Activated CD4-positive, alpha-beta T cell treated with anti-CD3 and anti-CD28 coated beads, Interleukin-2, amount 50 U/mL, for 24 hours (primary cell): ENCODE measurements at regions not wholly inside any gene's neighbourhood (a gene's known extent, or its start where the extent isn't known, plus 50 kb on each side); places are given as distances from the start of the nearest gene placed in this dataset.

Experiments
- DNase-seq, 2 donors: peaks; one replicate each; pipeline ENCODE4 v3.0.0-alpha.2; 2020; ENCODE audit warnings: low read depth in 1 of 2, low spot score in 1 of 2

DNA sequence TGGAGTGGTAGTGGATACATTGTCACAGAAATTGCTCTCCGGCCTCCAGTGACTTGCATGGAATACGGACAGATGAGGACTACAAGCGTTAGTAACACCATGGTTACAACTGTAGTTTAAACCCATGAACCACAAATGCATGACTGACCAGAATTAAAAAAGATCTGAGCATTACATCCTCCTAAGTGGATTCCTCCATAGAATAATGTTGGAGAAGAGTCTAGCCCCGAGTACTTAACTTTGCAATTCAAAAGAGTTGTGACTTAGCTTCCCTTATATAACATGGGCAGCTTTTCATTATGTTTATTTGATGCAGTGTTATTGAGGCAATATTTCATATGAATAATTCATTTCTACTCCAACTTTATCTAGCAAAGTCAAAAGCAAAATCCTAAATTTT lies 457.2 kb upstream of the TMPO start:
- no peak for DNase-seq

DNA sequence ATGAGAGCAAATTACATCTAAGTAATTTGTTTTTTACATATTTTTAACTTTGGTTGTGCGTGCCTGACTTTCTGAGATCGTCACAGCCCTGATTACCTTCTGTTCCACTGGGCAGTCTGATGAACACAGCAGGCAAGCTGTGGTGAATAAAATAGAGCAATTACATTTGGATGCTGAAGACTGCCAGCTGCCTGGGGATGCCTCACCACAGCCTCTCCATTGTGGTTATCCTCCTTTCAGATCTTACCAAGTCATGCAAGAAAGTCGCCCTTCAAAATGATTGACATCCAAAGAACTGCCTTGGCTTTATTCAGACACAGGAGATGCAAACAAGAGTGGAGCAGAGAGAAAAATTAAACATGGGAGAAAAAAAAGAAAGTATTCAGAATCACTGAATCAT lies 456.6 kb upstream of the TMPO start:
- no peak for DNase-seq

DNA sequence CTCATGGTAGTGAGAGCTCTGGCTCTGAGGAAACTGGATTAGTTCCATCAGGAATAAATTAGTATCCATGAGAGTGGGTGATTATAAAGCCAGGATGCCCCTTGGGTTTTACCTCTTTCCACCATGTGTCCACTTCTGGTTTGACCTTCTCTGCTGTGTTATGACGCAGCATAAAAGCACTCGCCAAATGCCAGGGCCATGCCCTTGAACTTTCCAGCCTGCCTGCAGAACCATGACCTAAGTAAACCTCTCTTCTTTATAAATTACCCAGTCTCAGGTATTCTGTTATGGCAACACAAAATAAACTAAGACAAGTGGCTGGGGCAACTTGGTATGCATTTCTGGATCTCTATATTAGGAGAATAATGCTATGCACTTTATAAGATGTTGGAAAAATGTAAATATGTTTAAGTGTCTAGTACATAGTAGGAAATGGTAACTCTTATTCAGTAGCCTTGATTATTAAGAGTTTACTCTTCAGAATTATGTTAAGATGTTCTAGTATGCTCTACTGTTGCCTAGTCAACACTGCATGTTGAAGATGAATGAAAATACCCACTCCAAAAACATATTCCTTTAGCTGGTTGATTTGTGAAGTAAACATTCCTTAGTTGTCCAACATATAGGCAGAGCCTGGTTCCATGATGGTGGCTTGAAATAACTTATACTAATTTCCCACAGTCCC lies 455.6 kb upstream of the TMPO start:
- DNase-seq, result no peak

DNA sequence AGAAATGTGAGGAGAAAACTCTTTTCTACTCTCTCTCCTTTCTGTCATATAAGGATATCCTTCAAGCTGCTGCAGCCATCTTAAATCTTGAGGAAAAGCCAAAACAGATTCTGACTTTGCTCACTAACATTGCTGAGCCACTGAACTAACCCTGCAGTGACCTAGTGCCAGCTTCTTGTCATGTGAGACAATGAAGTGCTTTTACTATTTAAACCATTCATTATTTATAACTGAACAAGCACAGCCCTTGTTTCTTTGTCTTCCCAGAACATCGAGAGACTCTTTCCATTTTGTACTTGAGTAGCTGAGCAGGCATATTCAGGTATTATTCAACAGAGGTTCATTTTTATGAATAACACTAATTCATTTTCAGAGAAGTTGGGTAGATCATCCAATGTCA lies 455.0 kb upstream of the TMPO start:
- no peak for DNase-seq

DNA sequence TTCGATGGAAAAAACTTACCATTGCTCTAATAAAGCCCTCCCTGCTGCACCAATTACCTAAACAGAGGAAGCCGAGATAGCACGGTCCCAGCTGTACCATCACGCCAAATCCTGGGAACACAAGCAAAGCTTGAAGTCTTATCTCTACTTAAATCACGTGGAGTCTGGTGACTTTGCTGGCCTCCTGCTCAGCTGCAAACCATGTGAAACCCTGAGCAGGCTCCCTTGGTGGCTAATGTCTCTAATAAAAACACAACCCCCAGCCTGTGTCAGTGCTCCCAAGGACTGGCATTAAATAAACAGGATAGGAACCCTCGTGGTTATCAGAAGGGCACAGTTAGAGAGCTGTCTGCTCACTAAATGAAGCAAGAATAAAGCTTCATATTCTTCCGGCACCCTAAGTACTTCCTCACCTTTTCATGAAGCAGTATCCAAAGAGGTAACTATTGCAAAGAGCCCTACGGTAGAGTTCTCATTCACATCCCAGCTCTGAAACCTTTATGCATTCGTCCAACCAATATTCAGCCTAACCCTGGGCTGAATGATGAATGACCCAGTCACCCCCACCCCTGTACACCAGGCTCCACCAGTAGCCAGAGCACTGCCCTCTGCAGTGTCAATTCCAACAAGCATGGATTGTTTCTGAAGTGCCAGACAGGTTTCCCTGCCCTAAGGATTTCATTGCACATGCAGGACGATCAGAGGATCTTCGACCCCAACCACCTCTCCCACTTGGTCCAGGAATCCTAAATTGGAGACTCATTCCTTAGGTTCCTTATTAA lies 452.7 kb upstream of the TMPO start:
- DNase-seq, result no peak

DNA sequence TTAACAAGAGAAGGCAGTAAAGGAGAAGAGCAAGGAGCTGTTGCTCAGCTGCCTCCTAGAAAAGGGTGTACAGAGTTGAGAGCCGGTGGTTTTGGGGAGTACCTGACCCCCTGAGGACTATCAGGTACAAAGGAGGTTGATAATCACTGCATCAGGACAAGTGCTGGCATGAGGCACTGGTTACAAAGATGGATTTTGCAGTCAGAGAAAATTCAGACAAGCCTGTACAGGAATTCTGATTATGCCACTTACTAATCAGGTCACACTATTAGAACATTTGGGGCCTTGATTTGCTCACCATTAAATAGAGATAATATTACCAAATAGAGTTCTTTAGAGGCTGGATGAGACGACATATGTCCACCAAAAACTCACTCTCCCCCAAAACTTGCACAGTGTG lies 450.9 kb upstream of the TMPO start:
- no peak for DNase-seq

DNA sequence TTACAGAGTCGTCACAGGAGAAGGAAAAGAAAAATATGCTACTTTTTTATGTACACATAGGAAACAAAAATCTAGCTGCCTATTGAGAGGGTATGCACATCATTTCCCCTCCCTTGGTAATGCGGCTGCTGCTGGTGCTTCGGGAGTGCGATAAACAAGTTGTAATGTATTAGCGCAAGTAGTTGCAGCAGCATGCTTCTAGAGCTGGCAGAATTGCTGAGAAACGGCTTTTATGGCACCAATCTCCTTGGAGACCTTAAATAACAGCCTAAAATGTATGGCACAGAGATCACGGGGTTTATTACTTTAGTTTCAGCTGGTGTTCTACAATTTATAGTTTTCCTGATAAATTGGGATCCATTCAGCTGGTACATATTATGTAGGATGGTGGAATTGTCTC lies 447.6 kb upstream of the TMPO start:
- no peak for DNase-seq

DNA sequence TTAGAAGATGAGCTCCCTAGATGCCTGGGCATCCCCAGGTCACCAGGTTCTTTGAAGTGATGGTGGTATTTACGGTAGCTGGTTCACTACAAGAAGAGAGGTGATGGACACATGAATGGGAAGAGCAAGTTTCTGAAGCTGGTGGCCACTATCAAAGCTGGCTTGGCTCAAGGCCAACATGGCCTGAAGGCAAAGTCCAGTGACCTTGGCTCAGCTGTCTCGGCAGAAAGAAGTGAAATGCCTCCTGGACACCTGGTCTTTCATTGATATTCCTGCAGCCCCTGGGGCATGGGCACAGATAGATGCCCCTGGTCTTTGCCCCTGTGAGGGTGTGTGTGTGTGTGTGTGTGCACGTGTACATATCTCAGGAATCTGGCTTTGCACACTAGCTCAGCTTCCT lies 441.8 kb upstream of the TMPO start:
- DNase-seq, result no peak

DNA sequence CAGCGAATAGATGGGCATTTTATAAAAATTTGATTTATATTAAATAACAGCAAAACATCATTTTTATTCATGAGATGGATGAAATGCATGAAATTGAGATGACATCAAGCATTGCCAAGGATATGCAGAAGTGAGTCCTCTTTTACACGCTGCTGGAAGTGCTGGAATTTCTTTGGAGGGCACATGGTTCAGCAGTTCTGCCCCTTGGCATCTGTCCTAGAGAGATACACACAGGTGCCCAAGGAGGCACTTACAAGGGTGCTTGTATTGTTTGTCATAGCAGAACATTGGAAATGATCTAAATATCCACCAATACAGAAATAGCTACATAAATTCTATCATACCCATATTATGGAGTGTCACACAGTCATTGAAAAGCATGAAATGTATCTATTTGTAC lies 441.1 kb upstream of the TMPO start:
- DNase-seq, result no peak

DNA sequence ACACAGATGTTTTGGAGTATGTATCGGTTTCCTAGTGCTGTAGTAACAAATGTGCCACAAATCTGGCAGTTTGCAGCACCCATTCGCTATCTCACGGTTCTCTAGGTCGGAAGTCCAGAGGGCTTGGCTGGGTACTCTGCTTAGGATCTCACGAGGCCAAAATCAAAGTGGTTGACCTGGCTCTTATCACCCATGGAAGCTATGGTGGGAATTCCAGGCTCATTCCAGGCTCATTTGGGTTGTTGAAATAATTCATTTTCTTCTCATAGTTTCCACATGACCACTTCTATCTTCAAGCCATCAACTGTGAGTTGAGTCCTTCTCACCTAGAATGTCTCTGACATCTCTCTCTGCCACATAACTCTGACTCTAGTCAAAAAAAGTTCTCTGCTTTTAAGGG lies 431.0 kb upstream of the TMPO start:
- DNase-seq, result no peak

DNA sequence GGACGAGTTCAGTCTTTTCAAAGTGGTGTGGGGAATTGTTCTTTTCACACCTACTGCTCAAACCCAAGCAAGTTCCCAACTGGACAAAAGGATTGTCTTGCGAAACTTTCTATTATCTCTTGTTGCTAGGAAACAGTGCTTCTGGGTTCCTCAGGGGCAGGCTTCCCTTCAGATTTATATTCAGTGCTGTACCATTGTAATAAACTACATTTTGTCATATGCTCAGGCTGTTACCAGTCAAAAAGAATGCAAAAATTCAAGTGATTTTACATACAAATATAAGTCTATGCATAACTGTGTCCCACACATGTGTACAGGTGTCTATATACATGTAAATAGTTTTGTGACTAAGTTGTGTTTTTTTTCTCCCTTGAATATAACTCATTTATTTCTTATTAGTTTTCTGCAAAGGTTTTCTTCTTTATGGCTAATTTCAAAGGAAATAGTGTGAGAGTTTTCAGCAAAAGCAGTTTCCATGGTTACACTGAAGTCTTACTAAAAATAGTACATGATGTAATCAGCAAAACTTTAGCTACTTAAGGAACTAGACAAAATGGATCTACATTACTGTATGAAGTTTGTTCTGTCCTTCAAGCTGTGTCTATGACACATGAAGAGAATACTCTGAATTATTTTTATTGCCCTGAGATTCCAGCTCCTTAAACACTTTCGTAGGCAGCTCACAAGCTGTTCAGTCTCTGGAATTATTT lies 430.2 kb upstream of the TMPO start:
- no peak for DNase-seq

DNA sequence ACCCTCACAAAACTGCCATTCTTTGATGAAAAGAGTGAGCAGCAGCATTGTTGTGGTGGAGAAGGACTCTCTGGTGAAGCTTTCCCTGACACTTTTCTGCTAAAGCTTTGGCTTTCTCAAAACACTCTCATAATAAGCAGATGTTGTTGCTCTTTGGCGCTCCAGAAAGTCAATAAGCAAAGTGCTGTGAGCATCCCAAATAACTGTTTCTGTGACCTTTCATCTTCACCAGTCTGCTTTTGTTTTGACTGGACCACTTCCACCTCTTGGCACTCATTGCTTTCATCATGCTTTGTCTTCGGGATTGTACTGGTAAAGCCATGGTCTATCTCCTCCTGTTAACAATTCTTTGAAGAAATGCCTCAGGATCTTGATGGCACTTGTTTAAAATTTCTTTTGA lies 424.7 kb upstream of the TMPO start:
- DNase-seq, result no peak

DNA sequence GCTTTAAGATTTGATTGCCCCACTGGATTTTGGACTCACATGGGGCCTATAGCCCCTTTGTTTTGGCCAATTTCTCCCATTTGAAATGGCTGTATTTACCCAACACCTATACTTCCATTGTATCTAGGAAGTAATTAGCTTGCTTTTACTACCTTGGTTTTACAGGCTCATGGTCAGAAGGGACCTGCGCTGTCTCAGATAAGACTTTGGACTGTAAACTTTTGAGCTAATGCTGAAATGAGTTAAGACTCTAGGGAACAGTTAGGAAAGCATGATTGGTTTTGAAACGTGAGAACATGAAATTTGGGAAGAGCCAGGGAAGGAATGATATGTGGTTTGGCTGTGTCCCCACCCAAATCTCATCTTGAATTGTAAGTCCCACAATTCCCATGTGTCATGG lies 419.0 kb upstream of the TMPO start:
- DNase-seq, result no peak

DNA sequence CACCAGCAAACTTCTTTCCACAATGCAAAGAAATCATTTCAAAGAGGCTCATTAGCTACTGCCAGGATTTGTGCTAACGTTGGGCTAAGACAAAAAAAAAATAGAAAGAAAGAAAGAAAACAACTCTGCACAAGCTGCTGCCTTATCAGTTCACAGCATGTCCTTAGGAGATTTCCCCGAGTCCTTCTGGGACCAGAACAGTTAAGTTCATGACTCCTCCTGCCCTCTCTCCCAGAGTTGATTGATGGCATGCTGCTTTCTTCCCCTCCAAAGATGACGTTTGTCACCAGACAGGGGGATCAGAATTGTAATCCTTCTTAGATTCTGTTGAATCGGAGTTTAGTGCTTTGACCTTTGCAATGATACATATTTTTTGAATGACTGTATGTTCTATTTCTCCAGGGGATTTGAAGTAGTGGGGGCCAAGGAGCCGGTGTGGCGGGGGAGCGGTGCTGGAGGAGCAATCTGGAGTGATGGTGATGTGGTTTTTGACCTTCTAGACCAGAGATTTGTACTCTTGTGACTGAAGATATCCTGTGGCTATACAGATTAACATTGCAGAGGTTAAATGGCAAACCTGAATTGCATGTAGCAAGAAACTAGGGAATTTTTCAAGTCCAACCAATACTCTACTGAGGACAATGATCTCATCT lies 409.2 kb upstream of the TMPO start:
- no peak for DNase-seq

DNA sequence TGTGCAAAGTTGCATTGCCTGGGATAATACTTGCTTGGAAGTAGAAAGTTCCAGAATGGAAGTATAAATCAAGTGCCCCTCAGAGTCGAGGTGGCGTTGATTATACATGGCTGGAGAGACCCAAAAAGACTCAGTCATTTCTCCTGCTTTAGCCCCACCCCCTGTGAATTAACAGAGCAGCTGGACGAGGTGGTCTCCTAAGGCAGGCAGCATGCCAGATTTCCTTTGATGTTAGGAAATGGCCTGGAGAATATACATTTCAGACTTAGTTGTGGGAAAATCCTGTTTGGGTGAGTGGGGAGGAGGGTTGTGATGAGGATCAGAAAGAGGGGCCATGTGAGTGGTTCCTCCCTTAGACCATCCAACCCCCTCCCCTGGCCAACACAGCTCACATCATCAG lies 406.1 kb upstream of the TMPO start:
- no peak for DNase-seq

DNA sequence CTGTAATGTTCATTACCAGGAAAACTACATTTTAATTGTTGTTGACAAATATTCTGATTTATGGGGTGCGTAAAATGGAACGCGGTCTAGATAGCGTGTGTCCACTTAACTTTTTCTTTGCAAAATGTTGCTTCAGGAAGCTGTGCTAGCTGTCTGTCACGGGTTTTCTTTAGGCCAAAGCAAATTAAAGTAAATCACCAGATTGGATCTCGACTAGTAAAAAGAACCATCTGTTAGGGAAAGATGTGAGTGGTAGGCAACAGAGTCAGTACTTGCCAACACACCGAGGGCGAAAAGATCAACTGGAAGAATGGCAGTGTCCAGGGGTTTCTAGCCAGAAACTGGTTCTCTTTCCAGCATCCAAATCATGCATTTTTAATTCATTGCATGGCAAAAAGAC lies 404.9 kb upstream of the TMPO start:
- DNase-seq, result no peak

DNA sequence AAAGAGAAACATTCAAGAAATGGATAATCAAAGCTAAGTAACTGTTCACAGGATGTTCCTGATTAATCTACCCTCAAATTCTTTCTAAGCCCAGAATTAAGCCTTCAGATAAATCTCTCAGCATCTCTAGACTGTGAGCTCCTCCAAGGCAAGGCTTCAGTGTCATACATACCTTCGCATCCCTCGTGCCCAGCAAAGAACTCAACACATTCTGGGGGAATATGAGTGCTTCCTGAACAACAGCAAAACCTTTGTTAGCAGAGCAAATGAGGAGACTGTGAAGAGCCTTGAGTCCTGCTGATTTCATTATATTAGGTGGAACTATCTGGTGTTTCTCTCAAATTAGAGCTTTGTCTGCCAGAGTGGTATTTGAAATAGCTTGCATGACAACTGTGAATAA lies 401.8 kb upstream of the TMPO start:
- DNase-seq, result no peak

DNA sequence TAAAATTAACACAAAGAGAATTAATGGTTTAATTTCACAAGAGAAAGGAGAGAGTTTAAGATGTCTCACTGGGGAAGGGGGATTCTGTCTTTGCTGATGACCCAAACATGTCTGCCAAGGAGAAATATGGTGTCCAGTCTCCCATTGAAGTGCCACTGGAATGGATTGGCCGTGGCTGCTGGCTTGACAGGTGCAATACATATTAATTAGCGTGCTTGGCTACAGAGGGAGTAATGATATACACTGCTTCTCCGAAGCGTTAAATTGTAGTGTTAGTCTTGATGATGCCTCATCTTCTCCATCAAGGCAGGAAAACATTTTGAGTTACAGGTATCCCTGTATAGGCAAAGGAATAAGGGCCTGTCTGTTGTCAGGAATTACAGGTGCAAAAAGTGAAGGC lies 393.4 kb upstream of the TMPO start:
- DNase-seq, result no peak

DNA sequence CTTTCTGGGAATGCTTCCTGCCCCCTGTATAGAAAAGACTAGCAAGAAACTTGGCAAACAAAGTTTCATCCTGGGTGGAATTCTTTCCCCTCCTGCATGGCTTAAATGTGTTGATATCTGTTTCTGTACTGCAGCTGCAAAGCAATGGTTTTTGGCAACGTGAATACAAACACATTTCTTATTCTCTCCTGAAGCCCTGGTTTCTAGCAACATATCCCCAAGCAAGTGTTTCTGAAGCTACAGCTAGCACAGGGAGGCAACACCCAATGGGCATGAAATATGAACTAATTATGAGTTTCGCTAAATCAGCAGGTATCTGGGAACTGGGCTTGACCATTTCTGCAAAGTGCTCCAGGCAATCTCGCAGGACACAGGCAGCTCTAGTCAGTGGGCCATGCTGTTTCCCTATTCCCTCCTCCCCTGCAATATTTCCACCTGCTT lies 392.3 kb upstream of the TMPO start:
- DNase-seq, result no peak

DNA sequence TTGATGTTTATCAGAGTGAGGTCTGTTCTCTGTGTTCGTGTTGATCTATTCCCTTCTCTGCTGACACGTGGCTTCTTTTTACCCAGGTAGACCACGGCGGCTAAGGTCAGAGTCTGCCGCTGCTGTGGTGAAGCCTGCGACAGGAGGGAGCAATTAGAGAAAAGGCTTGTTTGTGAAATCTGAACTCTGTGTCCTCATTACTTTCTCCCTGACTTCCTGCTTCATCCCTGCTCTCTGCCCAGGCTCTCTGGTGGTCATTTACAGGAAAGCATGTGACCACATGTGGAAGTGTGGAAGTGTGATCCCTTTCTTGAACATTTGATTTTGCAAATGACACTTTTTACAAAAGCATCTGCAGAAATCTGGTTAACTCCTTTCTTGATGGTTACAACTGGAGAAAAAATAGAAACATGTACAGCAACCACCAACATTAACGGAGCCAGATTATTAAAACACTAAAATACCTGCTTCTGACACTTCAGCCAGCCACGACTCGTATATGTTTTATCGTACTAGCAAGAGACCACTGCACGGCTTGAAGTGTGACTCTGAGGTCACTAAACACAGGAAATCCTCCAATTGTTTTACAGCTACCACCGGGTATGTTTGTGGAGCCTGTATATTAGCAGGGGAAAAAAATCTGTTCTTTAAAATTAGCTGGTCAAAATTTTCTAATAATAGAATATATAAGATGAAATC lies 388.6 kb upstream of the TMPO start:
- DNase-seq, result no peak

DNA sequence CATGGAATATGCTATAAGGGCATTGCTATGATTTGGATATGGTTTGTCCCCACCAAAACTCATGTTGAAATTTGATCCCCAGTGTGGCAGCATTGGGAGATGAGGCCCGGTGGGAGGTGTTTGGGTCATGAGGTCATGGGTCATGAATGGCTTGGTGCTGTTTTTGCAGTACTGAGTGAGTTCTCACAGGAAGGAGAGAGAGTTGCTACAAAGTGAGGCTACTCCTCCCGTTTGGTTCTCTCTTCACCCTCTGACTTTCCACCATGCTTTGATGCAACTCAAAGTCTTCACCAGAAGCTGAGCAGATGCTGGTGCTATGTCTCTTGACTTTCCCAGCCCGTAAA lies 388.1 kb upstream of the TMPO start:
- DNase-seq, result no peak
